NCI-H2227 (cell line): ENCODE measurements at regions not wholly inside any gene's neighbourhood (a gene's known extent, or its start where the extent isn't known, plus 50 kb on each side); places are given as distances from the start of the nearest gene placed in this dataset.
A peak's percentile ranks its signal among the peaks of the same experiment; 100 is the strongest.
"Not testable (repeated sequence)": the region's sequence is repeated elsewhere in the genome, so short reads cannot be mapped to it uniquely, and the experiment has no call there.

Source experiments
- DNase-seq: peaks from one replicate; lab custom pipeline; 2025; ENCODE audit not compliant: unreplicated experiment; lab: John Stamatoyannopoulos, UW

DNA sequence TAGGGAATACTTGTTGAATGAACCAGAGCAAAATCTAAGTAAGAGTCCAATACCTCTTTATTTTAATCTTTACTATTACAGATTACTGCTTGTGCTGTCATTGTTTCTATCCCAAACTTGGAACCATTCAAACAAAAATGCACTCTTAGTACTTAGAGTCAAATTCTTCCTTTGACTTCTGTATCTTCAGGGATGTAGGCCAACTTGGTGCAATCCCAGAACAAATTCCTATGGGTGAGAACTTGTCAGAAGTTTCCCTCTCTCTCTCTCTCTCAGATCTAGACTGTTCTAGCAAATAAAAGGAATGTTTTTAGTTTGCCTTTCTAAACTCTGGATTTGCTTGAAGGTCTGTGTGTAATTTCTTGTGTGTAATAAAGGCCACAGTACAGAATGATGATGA lies 329.0 kb upstream of the TMTC4 start:
- no peak for DNase-seq

DNA sequence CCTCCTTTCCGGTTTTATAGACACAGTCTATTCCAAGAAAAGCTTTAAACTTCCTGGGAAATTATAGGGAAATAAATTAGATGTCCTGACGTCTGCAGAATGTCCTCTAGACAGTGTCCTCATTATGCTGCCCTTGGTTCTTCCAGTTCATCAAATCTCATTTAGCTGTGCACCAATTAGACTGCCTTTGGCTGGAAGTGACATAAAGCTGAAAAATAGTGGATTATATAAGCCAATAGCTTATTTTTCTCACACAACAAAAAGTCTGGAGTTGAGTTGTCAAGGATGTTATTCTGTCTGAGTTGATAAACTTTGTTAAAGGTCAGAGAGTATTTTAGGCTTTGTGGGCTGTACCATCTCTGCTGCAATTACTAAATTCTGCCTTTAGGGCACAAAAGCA lies 314.8 kb upstream of the TMTC4 start:
- no peak for DNase-seq

DNA sequence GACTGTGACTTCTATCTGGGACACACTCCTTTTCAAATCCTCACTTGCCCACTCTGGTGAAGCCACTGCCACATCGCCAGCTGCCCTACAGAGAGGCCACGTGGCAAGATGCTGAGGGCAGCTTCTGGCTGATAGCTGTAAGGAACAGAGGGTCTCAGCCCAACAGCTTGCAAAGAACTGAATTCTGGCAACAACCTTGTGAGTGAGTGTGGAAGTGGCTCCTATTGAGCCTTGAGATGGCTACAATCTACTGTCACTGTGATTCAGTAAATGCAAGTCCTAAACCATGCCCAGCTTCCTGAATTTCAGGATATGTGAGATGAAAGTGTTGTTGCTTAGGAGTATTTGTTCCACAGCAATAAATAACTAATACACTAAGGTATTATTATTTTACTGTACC lies 314.3 kb upstream of the TMTC4 start:
- no peak for DNase-seq

DNA sequence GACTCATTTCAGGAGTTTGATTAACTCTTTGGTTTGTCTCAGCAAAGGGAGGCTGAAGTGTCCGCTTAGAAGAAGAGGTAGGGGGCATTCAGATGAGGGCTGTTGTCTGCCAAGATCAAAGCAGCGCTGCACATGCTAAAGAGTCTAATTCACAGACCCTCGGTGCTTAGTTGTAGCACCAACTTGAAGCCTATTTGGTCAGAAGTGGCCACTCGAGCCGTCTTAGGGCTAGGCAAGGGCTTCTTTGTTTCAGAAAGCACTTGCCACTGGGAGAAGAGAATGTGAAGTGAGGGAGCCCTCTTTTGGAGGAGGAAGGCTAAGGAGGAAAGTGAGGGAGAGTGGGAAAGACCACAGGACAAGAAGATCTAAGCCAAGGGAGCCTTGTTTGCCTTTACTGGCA lies 313.4 kb upstream of the TMTC4 start:
- DNase-seq: no peak

DNA sequence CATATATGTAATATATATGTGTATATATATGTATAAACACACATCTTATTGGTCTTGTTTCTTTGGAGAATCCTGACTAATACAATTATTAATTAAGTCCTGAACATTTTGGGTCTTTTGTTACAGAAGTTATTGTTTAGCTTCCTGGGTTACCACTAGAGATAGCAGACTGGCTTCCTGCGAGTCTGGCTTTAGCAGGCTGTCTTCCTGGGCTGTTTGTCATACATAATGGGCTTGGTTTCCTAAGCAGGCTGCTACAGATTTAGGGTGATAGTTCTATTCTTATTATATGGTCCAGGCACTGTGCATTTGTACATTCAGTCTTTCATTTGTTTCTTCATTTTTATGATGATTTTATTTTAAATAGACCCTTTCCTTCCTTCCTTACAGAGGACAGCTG lies 312.0 kb upstream of the TMTC4 start:
- no peak for DNase-seq

DNA sequence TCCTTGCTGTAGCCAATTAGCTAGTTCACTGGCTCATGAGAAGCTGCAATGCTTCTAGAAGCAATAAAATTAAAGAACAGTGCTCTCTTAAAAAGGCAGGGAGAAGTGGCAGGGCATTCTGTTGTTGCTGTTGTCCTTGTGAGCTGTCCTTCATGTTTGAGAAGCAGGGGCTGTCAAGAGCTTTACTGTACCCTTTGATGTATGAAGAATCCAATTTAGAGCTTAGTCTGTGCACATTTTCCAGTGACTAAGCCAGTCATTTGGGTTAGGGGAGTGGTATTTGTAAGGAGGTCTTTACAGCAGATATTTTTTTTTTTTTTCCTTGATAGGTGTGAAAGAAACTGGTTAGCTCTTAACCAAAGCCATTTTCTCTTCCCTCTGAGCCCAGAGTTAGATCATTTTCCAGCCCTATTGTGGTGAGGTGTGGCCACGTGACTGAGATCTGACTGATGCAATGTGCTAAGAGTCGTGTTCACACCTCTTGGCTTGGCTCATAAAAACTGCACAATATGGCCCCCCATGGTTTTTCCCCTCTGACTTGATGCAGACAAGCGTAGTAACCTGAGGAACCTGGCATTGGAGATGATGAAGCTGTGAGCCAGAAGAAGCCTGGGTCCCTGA lies 309.6 kb upstream of the TMTC4 start:
- DNase-seq: peak; percentile 12

DNA sequence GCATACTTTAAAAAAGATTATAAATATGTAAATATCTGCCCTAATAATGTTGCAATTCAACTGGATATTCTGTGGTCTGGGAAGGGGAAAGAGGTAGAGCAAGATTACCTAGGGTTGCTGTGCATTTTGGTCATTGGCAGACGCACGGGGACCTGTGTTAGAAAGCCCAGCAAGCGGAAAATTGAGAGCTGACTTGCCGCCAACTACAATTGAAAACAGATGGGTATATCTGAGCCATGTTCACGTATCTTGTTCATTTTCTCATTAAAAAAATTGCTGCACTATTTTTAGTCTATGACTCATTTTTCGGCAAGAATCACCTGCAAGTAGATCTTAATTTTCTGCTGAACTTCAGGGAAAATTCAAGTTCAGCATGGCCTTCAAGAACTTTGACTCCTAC lies 308.5 kb upstream of the TMTC4 start:
- no peak for DNase-seq

DNA sequence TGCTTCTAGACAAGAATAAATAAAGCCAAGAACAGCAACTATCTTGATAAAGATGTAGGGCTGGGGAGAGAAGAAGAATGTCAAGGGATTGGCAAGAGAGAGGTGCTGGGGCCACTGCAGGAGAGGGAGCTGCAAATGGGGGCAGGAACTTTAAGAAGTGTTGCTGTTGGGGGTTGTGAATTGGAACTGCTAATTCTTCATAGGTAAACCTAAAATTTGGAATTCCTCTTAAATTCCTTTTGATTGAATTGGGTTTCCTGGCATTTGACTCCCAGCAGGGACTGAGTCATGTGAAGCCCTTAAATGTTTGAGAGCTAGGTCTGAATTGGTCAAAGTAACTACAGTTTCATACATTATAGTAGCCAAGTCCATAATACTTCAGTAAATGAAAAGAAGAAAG lies 305.6 kb upstream of the TMTC4 start:
- no peak for DNase-seq

DNA sequence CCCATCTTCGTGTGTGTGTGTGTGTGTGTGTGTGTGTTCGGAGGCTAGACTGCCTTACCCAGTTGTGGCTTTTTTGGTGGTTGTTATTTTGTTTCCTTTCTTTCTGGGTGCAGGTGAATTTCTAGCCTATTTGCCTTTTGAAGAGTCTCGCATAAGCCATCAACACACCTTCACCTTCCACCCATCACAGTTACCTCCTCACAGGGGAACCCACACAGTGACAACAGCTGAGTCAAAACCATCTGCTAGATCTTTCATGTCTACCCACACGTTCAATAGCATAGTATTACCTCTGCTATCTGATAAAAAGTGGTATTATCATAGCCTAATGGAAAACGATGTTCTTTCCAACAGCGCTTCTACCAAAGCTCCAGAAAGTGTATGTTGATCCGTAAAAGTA lies 303.2 kb upstream of the TMTC4 start:
- no peak for DNase-seq

DNA sequence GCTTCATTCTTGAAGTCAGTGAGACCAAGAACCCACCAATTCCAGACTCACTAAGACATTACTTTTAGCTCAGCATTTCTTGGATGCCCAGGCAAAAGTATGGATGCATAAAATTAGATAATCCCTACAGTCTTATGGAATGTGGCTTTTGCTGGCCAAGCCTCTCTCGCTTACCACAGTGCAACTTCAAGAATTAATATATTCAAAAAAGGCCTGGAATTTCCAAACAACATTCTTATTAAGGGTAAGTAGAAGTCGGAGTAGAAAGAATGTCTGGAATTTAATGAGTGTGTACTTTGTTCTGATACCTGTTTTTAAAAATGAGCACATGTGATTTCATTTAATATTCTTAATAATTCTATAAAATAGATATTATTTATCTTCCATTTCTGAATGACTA lies 302.4 kb upstream of the TMTC4 start:
- no peak for DNase-seq

DNA sequence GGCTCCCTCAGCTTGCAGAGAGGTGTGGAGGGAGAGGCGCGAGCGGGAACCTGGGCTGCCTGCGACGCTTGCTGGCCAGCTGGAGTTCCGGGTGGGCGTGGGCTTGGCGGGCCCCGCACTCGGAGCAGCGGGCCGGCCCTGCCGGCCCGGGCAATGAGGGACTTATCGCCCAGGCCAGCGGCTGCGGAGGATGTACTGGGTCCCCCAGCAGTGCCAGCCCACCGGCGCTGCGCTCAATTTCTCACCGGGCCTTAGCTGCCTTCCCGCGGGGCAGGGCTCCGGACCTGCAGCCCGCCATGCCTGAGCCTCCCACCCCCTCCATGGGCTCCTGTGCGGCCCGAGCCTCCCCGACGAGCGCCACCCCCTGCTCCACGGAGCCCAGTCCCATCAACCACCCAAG lies 301.1 kb upstream of the TMTC4 start:
- not testable (repeated sequence) for DNase-seq

DNA sequence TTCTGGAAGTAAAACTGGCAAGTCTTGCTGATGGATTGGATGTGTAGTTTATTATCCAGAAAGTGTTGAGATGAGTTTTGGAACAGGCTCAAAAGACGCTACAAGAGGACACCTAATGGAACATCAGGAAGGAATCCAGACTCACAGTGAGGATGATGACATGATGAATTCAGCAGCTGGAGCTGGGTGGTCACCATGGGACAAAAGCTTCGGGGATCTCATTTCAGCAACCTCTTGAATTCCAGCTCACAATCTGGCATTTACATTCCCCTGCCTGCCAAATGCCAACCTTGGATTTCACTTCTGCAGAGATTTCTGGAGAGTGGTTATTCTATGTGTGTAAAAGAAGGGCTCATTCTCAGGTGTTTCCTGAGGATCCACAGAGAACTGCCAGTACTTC lies 288.0 kb upstream of the TMTC4 start:
- no peak for DNase-seq

DNA sequence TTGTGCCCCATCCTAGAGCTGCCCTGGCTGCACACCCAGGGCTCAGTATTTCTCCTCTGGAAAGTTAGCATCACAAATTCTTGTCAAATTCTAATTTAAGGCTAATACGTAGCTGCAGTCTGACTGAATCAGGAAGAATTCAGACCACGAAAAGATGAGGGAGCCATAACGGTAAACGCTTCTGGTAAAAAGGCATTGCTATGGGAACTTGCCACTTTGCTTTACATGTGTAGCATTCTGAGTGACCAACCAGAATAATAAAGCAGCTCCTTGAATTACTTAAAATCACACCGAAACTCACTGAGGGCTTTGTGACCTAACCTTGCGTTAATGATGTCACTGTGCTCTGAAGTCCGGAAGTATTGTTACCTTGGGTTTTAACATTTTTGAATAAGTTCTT lies 286.6 kb upstream of the TMTC4 start:
- no peak for DNase-seq

DNA sequence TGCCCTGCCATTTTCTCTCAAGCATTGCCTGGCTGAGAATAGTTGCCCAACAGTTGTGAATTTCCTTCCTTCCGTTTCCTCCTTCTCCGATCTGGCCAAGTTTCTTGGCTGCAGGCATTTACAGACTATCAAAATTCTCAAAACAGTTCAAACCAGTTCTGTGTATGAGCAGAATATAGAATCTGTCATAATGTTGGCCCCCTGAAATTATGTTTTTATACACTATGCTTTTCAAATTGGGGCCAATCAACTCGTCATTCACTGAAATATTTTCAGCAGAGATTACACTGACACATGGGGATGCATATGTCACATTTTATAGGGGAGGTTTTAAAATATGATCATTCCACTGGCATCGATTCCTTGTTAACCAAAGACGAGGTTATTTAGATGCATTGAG lies 284.2 kb upstream of the TMTC4 start:
- no peak for DNase-seq

DNA sequence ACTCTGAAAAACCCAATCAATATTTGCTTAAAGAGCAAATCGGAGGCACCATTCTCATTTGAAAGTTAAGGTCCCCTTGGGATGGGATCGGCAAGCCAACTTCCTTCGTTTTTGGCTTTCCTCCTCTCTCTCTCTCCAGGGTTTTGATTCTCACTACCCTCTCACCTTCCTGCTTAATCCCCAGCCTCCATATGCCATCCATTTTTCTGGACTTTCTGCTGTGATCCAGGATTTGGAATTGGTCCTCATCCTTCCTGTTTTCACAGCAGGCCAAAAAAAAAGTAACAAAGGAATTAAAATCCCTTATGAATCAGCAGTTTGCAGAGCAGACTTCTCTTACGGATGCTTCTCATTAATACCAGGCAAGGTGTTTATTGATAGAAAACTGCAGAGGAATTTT lies 283.1 kb upstream of the TMTC4 start:
- no peak for DNase-seq

DNA sequence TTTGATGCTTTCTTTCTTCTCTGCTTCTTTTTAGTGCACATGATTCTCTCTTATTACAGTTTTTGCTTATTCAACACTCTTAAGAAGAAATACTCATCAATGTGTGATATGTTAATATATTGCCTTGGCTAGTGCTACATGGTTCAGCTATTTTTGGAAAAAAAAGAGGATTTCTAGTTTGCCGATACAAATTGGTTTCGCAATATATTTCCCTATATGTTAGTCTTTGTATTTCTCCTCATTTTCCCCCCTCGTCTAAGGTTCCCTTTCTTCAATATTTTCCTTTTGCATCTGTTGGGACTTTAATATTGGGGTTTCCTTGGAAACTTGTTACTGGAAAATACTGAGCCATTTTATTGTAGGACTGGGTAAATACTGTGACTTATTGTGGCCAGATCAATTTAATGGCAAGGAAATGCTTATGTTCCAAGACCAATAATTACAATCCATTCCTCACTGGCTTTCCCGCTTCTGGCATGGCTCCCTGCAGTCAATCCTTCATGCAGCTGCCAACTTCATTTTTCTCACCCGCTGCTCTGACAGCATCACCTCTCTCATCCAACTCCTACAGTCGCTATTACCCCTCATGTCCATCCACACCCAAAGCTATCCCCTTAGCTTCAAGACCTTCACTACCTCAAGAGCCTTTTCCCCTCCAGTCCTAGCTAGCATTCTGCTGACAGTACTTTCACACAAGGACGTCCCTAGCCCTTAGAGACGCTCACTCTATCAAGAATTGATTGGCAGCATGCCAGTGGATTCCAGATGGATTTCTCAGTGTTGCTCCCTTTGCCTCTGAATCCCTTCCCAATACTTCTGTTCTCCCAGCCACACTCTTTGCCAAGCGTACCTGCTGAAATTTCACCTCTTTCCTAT lies 280.1 kb upstream of the TMTC4 start:
- peak; percentile 78 for DNase-seq

DNA sequence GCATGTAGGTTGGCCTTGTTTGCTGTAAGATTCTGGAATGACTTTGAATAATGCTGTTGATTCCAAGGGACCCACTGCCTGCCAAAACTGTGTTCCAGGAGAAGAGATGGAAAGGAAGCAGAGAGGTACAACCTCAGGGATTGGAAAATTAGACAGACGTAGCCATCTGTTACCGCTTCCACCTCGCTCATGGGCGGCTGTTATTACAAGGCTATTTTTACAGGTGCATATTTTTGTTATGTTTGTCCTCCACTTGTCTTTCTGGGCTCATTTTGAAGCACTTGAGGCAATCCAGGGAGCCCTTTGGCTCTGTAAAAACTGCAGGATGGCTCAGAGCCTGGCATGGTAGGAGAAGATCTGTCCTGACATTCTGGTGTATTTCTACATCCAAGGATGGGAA lies 276.4 kb upstream of the TMTC4 start:
- DNase-seq: no peak

DNA sequence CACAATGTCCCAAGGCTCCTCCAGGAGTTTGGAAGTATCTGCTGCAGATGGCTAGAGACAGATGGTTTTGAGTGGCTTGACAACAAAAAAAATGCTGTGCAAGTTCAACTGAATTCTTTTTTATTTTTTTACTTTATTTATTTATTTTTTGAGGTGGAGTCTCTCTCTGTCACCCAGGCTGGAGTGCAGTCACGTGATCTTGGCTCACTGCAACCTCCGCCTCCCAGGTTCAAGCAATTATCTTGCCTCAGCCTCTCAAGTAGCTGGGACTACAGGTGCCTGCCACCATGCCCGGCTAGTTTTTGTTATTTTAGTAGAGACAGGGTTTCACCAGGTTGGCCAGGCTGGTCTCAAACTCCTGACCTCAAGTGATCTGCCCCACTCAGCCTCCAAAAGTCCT lies 274.3 kb upstream of the TMTC4 start:
- DNase-seq: not testable (repeated sequence)

DNA sequence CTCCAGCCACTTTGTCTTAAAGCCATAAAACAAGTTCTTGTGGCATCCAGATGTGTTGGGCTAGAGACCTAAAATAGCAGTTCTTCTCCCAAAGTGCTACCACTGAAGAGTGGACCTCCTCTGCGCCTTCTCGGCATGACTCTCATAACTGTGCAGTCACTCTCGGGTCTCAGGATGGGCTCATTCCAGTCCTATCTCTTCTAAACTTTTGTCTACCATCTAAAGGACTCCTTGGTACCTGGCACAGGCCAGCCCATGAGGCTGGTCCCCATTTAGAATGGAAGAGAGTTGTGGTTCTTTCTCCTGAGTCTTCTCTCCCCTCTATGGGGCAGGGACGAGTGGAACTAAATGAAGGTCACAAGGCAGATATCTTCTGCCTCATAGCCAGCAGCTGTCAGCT lies 272.0 kb upstream of the TMTC4 start:
- DNase-seq: no peak

DNA sequence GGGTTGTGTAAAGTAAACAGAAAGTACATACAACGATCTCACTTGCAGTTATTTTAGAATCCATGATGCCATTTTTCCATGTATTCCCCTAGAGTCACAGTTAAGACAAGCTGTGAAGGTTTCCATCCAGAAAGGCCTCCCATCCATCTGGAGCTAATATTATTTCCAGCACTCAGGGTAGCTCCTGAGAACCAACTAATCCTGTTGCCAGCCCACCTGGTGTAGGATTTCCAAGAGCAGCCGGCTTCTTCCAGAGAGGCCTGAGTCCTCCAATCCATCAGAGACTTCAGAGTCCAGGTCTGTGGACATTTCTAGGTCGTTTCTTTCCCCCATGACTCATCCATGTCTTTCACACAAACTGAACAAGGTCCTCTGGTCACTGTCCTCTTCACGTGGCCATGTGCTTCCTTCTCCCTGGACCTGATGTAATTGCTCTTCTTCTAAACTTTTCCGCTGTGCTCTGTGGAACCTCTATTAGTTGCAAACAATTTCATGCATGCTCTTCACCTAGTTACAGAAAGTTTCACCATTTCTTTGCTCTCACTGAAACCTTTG lies 270.3 kb upstream of the TMTC4 start:
- no peak for DNase-seq

DNA sequence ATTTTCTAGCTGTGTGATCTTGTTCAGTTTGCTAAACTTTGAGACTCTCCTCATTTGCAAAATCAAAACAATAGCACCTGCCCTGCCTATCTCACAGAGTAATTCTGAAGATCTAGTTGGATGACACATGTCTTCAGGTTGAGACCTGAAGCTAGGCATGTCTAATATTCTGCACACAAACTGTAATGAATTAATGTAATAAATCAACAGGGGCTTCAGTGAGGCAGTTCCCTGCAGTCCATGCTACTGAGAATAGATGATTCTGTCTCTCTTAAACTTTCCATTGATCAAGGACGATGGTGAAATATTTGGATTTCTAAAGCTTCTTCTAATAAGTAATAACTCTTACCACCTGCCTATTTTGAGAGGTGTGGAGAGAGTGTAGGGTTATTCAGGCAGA lies 268.1 kb upstream of the TMTC4 start:
- DNase-seq: no peak
